MG63 (cell line): ENCODE measurements at regions not wholly inside any gene's neighbourhood (a gene's known extent, or its start where the extent isn't known, plus 50 kb on each side); places are given as distances from the start of the nearest gene placed in this dataset.

Experiments used
- DNase-seq: peaks from one replicate; pipeline ENCODE4 v3.0.0-alpha.2; 2020
- H3K27me3 ChIP-seq: fragments of 250-450 bp; sonication (Bioruptor Pico); 2 replicates; pipeline ENCODE4 v1.5.1; 2020; ENCODE audit warnings: mild to moderate bottlenecking, moderate library complexity
- H3K36me3 ChIP-seq: fragments of 250-450 bp; sonication (Bioruptor Pico); 2 replicates; pipeline ENCODE4 v1.5.1; 2020; ENCODE audit warnings: mild to moderate bottlenecking, moderate library complexity
- H3K4me3 ChIP-seq: fragments of 250-450 bp; sonication (Bioruptor Pico); 2 replicates; pipeline ENCODE4 v1.5.1; 2020; ENCODE audit warnings: mild to moderate bottlenecking, moderate library complexity
- H3K9me3 ChIP-seq: fragments of 250-450 bp; sonication (Bioruptor Pico); 2 replicates; pipeline ENCODE4 v1.5.1; 2020; ENCODE audit warnings: mild to moderate bottlenecking, moderate library complexity

- Histone ChIP-seq H3K27me3 (no peaks in the 10 kb centered on the region), H3K4me3 (no peak overlapping the region), H3K36me3 (no peaks in the 10 kb centered on the region), H3K9me3 (no peaks in the 10 kb centered on the region)
- no peak for DNase-seq
Measured at GRCh38 chr2:160649698-160650097, 156.1 kb upstream of the RBMS1 start.

GRCh38 chr2:160650196-160651118, 156.8 kb upstream of the RBMS1 start:
- Histone ChIP-seq H3K27me3 (no peaks in the 10 kb centered on the region), H3K36me3 (no peaks in the 10 kb centered on the region), H3K9me3 (no peaks in the 10 kb centered on the region), H3K4me3 (no peak overlapping the region)
- no peak for DNase-seq

GRCh38 chr2:160651416-160652200, 158.0 kb upstream of the RBMS1 start:
- Histone ChIP-seq H3K4me3 (no peak overlapping the region), H3K27me3 (no peaks in the 10 kb centered on the region), H3K36me3 (no peaks in the 10 kb centered on the region), H3K9me3 (no peaks in the 10 kb centered on the region)
- DNase-seq = no peak

- H3K36me3 ChIP-seq = no peaks in the 10 kb centered on the region
- H3K27me3 ChIP-seq = no peaks in the 10 kb centered on the region
Measured at GRCh38 chr2:160652236-160652635, 158.6 kb upstream of the RBMS1 start.

GRCh38 chr2:160657196-160657595, 163.6 kb upstream of the RBMS1 start:
- no peaks in the 10 kb centered on the region for H3K27me3 ChIP-seq
- DNase-seq = no peak
- no peaks in the 10 kb centered on the region for H3K36me3 ChIP-seq
- no peak overlapping the region for H3K4me3 ChIP-seq
- no peaks in the 10 kb centered on the region for H3K9me3 ChIP-seq

More at GRCh38 chr2:160652236-160652635, 158.6 kb upstream of the RBMS1 start:
- Histone ChIP-seq H3K4me3 (no peak overlapping the region), H3K9me3 (no peaks in the 10 kb centered on the region)
- no peak for DNase-seq

GRCh38 chr2:160658851-160659250, 165.2 kb upstream of the RBMS1 start:
- no peaks in the 10 kb centered on the region for H3K9me3 ChIP-seq
- no peak for DNase-seq

GRCh38 chr2:160660741-160661140, 167.1 kb upstream of the RBMS1 start:
- Histone ChIP-seq H3K4me3 (no peak overlapping the region), H3K36me3 (no peaks in the 10 kb centered on the region), H3K9me3 (no peaks in the 10 kb centered on the region), H3K27me3 (no peaks in the 10 kb centered on the region)
- no peak for DNase-seq

More at GRCh38 chr2:160658851-160659250, 165.2 kb upstream of the RBMS1 start:
- Histone ChIP-seq H3K36me3 (no peaks in the 10 kb centered on the region), H3K27me3 (no peaks in the 10 kb centered on the region), H3K4me3 (no peak overlapping the region)

- Histone ChIP-seq H3K9me3 (no peaks in the 10 kb centered on the region; the same call in 1 of the 2 replicates), H3K27me3 (no peaks in the 10 kb centered on the region), H3K4me3 (no peak overlapping the region), H3K36me3 (no peaks in the 10 kb centered on the region)
- DNase-seq = no peak
Measured at GRCh38 chr2:160664603-160665140, 171.1 kb upstream of the RBMS1 start.

- Histone ChIP-seq H3K4me3 (peak overlapping the region; percentile 10; the same call in 1 of the 2 replicates), H3K27me3 (no peaks in the 10 kb centered on the region), H3K36me3 (no peaks in the 10 kb centered on the region), H3K9me3 (no peaks in the 10 kb centered on the region; the same call in 1 of the 2 replicates)
- DNase-seq = peak; percentile 34
Measured at GRCh38 chr2:160666154-160667060, 172.8 kb upstream of the RBMS1 start.

- no peaks in the 10 kb centered on the region for H3K27me3 ChIP-seq
- no peaks in the 10 kb centered on the region; the same call in 1 of the 2 replicates for H3K9me3 ChIP-seq
- no peak overlapping the region for H3K4me3 ChIP-seq
- no peaks in the 10 kb centered on the region for H3K36me3 ChIP-seq
- no peak for DNase-seq
Measured at GRCh38 chr2:160667811-160668210, 174.2 kb upstream of the RBMS1 start.

- DNase-seq = no peak
- Histone ChIP-seq H3K27me3 (no peaks in the 10 kb centered on the region), H3K36me3 (no peaks in the 10 kb centered on the region), H3K4me3 (no peak overlapping the region), H3K9me3 (no peaks in the 10 kb centered on the region; the same call in 1 of the 2 replicates)
Measured at GRCh38 chr2:160670618-160671017, 177.0 kb upstream of the RBMS1 start.

GRCh38 chr2:160672211-160672610, 178.6 kb upstream of the RBMS1 start:
- Histone ChIP-seq H3K4me3 (no peak overlapping the region), H3K9me3 (no peaks in the 10 kb centered on the region; the same call in 1 of the 2 replicates), H3K36me3 (no peaks in the 10 kb centered on the region), H3K27me3 (no peaks in the 10 kb centered on the region)
- DNase-seq = no peak

- no peaks in the 10 kb centered on the region for H3K36me3 ChIP-seq
- DNase-seq = no peak
- H3K4me3 ChIP-seq = no peak overlapping the region
- no peaks in the 10 kb centered on the region for H3K27me3 ChIP-seq
- H3K9me3 ChIP-seq = no peaks in the 10 kb centered on the region
Measured at GRCh38 chr2:160674146-160674750, 180.6 kb upstream of the RBMS1 start.

- H3K9me3 ChIP-seq = no peaks in the 10 kb centered on the region
- DNase-seq = no peak
- H3K27me3 ChIP-seq = no peaks in the 10 kb centered on the region
- H3K4me3 ChIP-seq = no peak overlapping the region
- no peaks in the 10 kb centered on the region for H3K36me3 ChIP-seq
Measured at GRCh38 chr2:160679686-160680085, 186.1 kb upstream of the RBMS1 start.

- Histone ChIP-seq H3K4me3 (no peak overlapping the region), H3K9me3 (no peaks in the 10 kb centered on the region), H3K36me3 (no peaks in the 10 kb centered on the region), H3K27me3 (no peaks in the 10 kb centered on the region)
- no peak for DNase-seq
Measured at GRCh38 chr2:160680294-160680693, 186.7 kb upstream of the RBMS1 start.

GRCh38 chr2:160680974-160681373, 187.4 kb upstream of the RBMS1 start:
- Histone ChIP-seq H3K9me3 (no peaks in the 10 kb centered on the region), H3K27me3 (no peaks in the 10 kb centered on the region), H3K4me3 (no peak overlapping the region), H3K36me3 (no peaks in the 10 kb centered on the region)
- DNase-seq = no peak
